DND-41 (cell line): ENCODE measurements at regions not wholly inside any gene's neighbourhood (a gene's known extent, or its start where the extent isn't known, plus 50 kb on each side); places are given as distances from the start of the nearest gene placed in this dataset.

Experiments
- EZH2 ChIP-seq: IDR thresholded peaks from 3 replicates; pipeline ENCODE4 v1.6.1; 2012; ENCODE audit warnings: borderline replicate concordance, low read depth, mild to moderate bottlenecking, moderate library complexity, low read length, inconsistent platforms; ENCODE audit not compliant: severe bottlenecking
- TF ChIP-seq, protein P1 (sequence below): IDR thresholded peaks from 2 replicates; pipeline ENCODE4 v1.5.1; 2012; ENCODE audit warnings: borderline replicate concordance, low read length, moderate library complexity, mild to moderate bottlenecking; ENCODE audit not compliant: poor library complexity, severe bottlenecking; ENCODE audit errors: extremely low read depth

DNA sequence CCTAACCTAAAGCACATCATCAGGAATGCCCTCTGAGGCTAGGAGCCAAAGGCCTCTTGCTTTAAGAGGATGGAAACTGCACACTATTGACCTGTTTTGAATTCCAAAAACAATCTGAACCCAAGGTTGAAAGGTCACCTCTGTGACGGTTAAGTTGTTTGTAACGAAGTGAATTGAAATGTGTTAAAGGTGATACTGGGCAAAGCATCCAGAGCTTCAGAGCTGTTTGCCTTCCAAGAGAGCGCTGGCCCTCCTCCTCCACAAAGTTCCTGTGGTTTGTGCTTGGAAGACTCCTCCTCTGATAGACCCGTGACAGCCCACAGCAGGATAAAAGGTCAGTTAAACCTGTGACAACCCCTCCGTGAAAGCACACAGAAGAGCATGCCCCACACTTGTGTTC is 133.7 kb upstream of the CTTNBP2 start:
- TF ChIP-seq EZH2 = no peak
- TF ChIP-seq, protein P1, sequence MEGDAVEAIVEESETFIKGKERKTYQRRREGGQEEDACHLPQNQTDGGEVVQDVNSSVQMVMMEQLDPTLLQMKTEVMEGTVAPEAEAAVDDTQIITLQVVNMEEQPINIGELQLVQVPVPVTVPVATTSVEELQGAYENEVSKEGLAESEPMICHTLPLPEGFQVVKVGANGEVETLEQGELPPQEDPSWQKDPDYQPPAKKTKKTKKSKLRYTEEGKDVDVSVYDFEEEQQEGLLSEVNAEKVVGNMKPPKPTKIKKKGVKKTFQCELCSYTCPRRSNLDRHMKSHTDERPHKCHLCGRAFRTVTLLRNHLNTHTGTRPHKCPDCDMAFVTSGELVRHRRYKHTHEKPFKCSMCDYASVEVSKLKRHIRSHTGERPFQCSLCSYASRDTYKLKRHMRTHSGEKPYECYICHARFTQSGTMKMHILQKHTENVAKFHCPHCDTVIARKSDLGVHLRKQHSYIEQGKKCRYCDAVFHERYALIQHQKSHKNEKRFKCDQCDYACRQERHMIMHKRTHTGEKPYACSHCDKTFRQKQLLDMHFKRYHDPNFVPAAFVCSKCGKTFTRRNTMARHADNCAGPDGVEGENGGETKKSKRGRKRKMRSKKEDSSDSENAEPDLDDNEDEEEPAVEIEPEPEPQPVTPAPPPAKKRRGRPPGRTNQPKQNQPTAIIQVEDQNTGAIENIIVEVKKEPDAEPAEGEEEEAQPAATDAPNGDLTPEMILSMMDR = no peak
